Right atrium auricular region (tissue), 2 donors: ENCODE measurements at regions not wholly inside any gene's neighbourhood (a gene's known extent, or its start where the extent isn't known, plus 50 kb on each side); places are given as distances from the start of the nearest gene placed in this dataset.

Experiments
- DNase-seq: peaks from one replicate; pipeline ENCODE4 v3.0.0-alpha.2; 2019; ENCODE audit warnings: low spot score
- H3K27ac ChIP-seq, 2 donors: fragments of 200-600 bp; sonication (generic); 1 replicate in 1 of 2; 2 replicates in 1 of 2; pipeline ENCODE4 v1.5.1; 2016 to 2019
- H3K27me3 ChIP-seq, 2 donors: fragments of 200-600 bp; sonication (generic); one replicate each; pipeline versions ENCODE4 v1.5.1 to v1.6.0; 2017 to 2019
- H3K36me3 ChIP-seq: fragments of 200-600 bp; sonication (generic); one replicate; pipeline ENCODE4 v1.5.1; 2016
- H3K4me1 ChIP-seq, 2 donors: fragments of 200-600 bp; sonication (generic); one replicate each; pipeline versions ENCODE4 v1.5.1 to v1.6.0; 2017 to 2019
- H3K4me3 ChIP-seq, 2 donors: fragments of 200-600 bp; sonication (generic); 1 replicate in 1 of 2; 2 replicates in 1 of 2; pipeline ENCODE4 v1.5.1; 2017 to 2019; ENCODE audit warnings: mild to moderate bottlenecking in 1 of 2, moderate library complexity in 1 of 2
- H3K9me3 ChIP-seq, 2 donors: fragments of 200-600 bp; sonication (generic); one replicate each; pipeline ENCODE4 v1.5.1; 2019
- CTCF ChIP-seq, 2 donors: fragments of 200-600 bp; sonication (generic); IDR thresholded peaks; one replicate each; pipeline ENCODE4 v1.5.1; 2019; ENCODE audit warnings: antibody characterized with exemption in 2 of 2

GRCh38 chr6:55669028-55669427, 90.0 kb upstream of the HMGCLL1 start:
- no peaks in the 10 kb centered on the region for H3K36me3 ChIP-seq
- H3K4me1 ChIP-seq, result no peaks in the 10 kb centered on the region
- H3K27ac ChIP-seq, result peak overlapping the region; percentile 21 to 52

GRCh38 chr6:55668591-55668990, 89.6 kb upstream of the HMGCLL1 start:
- Histone ChIP-seq H3K36me3 (no peaks in the 10 kb centered on the region), H3K27me3 (no peaks in the 10 kb centered on the region), H3K4me1 (no peaks in the 10 kb centered on the region), H3K27ac (peak overlapping the region; percentile 21 to 52), H3K9me3 (peaks cover 0 to 5% of the 10 kb centered on the region in 2 donors), H3K4me3 (no peak overlapping the region)
- TF ChIP-seq CTCF (IDR thresholded peaks at IDR 0.05), result no peak
- no peak for DNase-seq

More at GRCh38 chr6:55669028-55669427, 90.0 kb upstream of the HMGCLL1 start:
- Histone ChIP-seq H3K27me3 (no peaks in the 10 kb centered on the region), H3K9me3 (peaks cover 0 to under 1% of the 10 kb centered on the region in 2 donors), H3K4me3 (no peak overlapping the region)
- DNase-seq, result no peak
- TF ChIP-seq CTCF (IDR thresholded peaks at IDR 0.05), result no peak

- Histone ChIP-seq H3K4me3 (no peak overlapping the region), H3K36me3 (no peaks in the 10 kb centered on the region), H3K27me3 (no peaks in the 10 kb centered on the region), H3K9me3 (peaks cover 0 to 6% of the 10 kb centered on the region in 2 donors), H3K27ac (no peak overlapping the region), H3K4me1 (no peaks in the 10 kb centered on the region)
- DNase-seq, result no peak
- no peak for TF ChIP-seq CTCF (IDR thresholded peaks at IDR 0.05)
Observed at GRCh38 chr6:55667341-55667740, 88.3 kb upstream of the HMGCLL1 start.

- Histone ChIP-seq H3K4me3 (no peak overlapping the region), H3K27me3 (no peaks in the 10 kb centered on the region), H3K4me1 (no peaks in the 10 kb centered on the region), H3K36me3 (no peaks in the 10 kb centered on the region), H3K27ac (no peak overlapping the region), H3K9me3 (peaks cover 0 to 6% of the 10 kb centered on the region in 2 donors)
- TF ChIP-seq CTCF (IDR thresholded peaks at IDR 0.05), result no peak
- no peak for DNase-seq
Observed at GRCh38 chr6:55666606-55667225, 87.7 kb upstream of the HMGCLL1 start.

GRCh38 chr6:55666037-55666436, 87.0 kb upstream of the HMGCLL1 start:
- DNase-seq, result no peak
- Histone ChIP-seq H3K27ac (no peak overlapping the region), H3K4me1 (no peaks in the 10 kb centered on the region), H3K4me3 (no peak overlapping the region), H3K9me3 (peaks cover 0 to 6% of the 10 kb centered on the region in 2 donors), H3K27me3 (no peaks in the 10 kb centered on the region), H3K36me3 (no peaks in the 10 kb centered on the region)
- TF ChIP-seq CTCF (IDR thresholded peaks at IDR 0.05), result no peak
